GM10266 (cell line): ENCODE measurements at regions not wholly inside any gene's neighbourhood (a gene's known extent, or its start where the extent isn't known, plus 50 kb on each side); places are given as distances from the start of the nearest gene placed in this dataset.
"Not testable (repeated sequence)": the region's sequence is repeated elsewhere in the genome, so short reads cannot be mapped to it uniquely, and the experiment has no call there.

Experiments used
- DNase-seq: peaks from one replicate; pipeline ENCODE4 v3.0.0; 2012; ENCODE audit errors: extremely low spot score
- TF ChIP-seq, protein P1 (sequence below): IDR thresholded peaks from 2 replicates; pipeline ENCODE4 v1.5.1; 2012; ENCODE audit warnings: mild to moderate bottlenecking, low read depth; ENCODE audit not compliant: control insufficient read depth, insufficient read depth; ENCODE audit errors: missing control alignments

DNA sequence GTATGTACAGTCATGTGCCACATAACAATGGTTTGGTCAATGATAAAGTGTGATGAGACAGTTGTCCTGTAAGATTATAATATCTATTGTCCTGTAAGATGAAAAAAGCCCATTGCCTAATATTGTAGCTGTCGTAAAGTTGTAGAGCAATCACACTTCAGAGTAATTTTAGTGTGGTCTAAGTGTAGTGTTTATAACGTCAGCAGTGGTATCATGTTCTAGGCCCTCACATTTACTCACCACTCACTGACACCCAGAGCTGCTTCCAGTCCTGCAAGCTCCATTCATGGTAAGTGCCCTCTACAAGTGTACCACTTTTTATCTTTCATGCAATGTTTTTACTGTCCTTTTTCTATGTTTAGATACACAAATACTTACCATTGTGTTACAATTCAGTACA is 259.9 kb upstream of the RAB4A start:
- TF ChIP-seq, protein P1, sequence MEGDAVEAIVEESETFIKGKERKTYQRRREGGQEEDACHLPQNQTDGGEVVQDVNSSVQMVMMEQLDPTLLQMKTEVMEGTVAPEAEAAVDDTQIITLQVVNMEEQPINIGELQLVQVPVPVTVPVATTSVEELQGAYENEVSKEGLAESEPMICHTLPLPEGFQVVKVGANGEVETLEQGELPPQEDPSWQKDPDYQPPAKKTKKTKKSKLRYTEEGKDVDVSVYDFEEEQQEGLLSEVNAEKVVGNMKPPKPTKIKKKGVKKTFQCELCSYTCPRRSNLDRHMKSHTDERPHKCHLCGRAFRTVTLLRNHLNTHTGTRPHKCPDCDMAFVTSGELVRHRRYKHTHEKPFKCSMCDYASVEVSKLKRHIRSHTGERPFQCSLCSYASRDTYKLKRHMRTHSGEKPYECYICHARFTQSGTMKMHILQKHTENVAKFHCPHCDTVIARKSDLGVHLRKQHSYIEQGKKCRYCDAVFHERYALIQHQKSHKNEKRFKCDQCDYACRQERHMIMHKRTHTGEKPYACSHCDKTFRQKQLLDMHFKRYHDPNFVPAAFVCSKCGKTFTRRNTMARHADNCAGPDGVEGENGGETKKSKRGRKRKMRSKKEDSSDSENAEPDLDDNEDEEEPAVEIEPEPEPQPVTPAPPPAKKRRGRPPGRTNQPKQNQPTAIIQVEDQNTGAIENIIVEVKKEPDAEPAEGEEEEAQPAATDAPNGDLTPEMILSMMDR: no peak
- DNase-seq: no peak

DNA sequence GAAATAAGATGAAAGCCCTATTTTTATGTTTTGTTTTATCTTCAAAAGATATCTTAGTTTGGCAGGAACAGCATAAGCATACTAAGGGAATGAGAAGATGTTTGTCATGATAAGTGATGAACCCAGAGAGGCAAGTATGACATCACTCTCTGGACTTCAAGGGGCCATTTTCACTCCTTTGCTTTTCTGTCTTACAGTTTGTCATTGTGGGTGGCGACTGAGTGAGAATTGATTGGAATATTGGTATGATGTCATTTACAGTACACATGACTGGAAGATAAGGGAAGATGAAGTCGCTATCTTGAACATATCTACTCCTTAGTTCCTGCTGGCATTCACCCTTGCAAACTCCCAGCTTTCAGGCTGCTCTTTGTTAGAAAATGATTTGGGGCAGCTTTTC is 258.1 kb upstream of the RAB4A start:
- TF ChIP-seq, protein P1: no peak
- no peak for DNase-seq

GRCh38 chr1:229013981-229014380 is 256.9 kb upstream of the RAB4A start:
- TF ChIP-seq, protein P1: no peak
- DNase-seq: no peak

DNA sequence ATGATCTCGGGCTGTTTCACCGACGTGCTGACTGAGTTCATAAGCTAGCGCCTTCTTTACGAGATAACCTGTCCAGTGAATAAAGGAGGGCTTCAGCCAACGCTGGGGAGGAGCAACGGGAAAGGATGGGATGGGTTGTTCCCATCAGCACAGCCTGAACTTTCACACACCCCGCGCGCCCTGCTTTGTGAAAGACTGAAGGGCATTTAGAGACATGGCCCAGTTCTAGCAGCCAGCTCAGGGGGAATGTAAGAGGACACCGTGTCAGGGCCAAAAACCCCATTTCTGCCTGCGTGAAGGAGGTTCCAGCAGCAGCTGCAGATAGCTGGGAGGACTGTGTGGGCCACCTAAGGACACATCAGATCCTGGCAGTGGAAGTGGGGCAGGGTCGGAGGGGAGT is 255.1 kb upstream of the RAB4A start:
- TF ChIP-seq, protein P1: no peak
- DNase-seq: no peak

DNA sequence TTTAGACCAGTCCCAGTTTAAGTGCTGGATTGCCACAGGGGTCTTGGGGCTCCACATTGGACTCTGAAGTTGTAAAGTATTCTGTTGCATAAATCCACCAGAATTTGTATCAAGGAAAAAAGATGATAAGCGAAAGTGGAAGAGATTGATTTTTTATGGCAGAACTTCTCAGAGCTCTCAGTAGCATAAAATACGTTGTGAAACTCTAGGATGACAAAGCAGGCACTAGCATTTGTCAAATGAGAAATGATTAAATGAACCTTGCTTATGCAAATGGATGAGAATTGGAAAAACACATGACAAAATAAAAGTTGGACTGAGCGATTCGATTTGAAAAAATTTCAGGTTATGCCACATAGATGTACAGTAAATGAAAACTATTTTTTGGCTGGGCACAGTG is 253.8 kb upstream of the RAB4A start:
- no peak for DNase-seq
- TF ChIP-seq, protein P1: no peak

DNA sequence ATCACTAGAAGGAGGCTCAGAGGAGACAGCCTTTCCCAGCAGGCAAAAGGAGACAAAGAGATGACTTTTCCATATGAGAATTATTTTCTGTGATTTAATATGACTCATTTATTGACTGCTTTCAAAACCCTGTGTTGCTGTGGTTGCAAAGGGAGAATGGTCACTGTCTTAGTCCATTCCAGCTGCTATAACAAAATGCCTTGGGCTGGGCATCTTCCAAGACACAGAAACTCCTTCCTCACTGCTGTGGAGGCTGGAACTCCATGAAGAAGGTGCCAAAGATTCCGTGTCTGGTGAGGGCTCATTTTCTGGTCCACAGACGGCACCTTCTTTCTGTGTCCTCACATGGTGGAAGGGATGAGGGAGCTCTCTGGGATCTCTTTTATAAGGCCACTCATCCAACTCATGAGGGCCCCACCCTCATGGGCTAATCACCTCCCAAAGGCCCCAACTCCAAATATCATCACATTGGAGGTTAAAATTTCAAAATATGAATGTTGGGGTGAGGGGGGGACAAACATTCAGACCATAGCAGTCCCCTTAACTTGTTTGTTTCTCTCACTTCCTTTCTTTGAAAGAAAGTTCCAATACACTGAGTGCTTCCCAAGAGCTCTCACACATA is 252.1 kb upstream of the RAB4A start:
- TF ChIP-seq, protein P1: no peak
- DNase-seq: no peak

DNA sequence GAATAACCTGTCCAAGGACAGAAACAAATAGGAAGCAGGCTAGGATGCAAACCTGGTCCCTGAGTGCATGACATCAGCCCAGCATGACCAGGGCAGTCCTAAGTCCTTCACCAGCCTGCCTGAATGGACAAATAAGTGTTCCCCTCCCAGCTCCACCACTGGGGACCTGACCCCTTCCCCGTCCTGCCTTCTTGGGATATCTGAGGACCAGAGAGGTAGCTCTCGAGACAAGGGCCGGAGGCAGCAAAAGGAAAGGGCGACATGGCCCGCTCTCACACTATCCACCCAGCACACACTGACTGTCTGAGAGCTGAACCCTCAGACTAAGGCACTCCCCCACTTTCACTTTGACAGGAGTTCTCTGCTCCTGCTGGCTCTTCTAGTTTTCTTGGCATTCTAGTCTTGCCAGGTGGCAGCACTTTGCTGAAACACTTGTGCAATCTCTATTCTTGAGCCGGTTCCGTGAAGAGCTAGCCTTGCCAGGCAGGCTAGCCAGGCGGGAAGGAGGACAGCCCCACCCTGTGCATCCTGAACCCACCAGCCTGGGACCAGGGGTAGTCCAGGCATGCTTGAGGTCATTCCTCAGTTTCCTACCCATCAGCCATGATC is 251.1 kb upstream of the RAB4A start:
- TF ChIP-seq, protein P1: no peak
- DNase-seq: no peak

- not testable (repeated sequence) for DNase-seq
These were observed 249.9 kb upstream of the RAB4A start for GRCh38 chr1:229021034-229021433.
